ENCODE measurements at regions not wholly inside any gene's neighbourhood (a gene's known extent, or its start where the extent isn't known, plus 50 kb on each side); places are given as distances from the start of the nearest gene placed in this dataset.

DNA sequence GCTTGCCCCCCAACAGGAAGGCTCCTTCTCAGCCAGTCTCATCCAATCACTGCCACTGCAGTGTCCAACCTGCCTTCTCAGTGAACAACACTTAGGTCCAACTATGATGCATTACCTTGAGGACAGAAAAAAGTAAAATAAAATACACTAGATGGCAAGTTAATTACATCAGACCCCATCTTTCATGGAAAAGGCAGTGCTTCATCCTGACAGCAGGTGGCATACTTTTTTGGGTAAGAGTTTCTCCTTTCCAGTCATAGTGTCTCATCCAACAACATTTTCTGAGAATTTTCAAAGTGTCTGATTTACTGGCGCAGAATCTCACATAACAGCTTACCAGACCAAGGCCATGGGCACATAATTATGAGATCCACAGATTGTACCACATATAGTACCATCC lies 1742.8 kb downstream of the PCDH7 start:
- no peak for DNase-seq

DNA sequence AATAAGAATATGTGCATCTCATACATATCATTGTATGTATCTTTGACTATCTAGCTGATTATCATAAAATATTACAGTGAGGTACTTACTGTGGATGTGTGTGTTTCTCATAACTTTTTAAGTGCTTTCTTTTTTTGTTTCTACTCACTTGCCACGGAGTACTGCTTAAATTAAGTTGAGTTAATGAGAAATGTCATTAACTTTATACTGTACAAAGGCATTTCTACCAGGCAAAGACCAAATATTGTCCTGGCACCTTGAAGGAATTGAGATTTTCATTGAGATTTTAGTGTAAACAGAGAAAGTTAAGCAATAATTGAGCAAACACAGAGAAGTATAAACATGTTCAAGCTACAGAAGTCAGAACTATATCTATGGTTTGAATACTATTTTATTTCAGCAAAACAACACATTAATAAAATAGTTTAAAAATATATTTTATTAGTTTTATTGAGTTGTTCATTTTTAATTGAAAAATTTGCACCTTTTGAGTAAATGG lies 1750.0 kb downstream of the PCDH7 start:
- DNase-seq, result no peak

DNA sequence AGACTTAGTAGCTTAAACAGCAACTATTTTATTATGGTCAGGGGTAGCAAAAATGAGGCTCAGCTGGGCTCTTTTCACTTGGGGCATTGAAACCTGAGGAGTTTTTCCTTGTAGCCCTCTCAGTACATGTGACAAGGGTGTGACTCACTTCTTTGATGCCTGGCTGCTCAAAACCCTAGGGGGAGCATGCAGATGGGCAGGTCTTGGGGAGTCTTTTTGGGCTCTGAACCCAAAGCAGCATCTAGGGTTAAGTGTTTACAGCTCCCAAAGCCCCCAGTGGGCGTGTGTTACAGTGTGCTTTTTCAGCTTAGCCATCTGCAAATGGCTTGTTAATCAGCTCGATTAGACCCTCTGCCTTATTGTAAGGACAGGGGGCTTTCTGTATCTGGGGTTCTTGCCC lies 1752.7 kb downstream of the PCDH7 start:
- DNase-seq, result no peak

DNA sequence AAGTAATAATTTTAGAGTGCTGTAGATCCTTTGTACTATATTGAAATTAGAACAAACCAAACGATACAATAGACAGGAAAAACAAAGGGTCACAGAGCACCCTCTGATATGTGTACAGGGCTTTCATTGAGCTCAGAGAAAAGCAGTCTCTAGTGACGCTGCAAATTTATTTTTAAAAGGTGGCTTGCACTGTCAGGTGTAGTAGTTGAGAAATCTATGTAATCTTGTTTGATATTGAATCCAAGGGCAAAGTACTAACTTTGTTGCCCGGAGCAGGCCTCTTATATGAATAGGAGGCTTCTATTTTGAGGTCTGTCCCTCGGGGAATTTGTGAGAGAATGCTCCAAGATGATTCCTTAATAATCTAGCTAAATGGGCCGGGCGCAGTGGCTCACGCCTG lies 1755.5 kb downstream of the PCDH7 start:
- no peak for DNase-seq

DNA sequence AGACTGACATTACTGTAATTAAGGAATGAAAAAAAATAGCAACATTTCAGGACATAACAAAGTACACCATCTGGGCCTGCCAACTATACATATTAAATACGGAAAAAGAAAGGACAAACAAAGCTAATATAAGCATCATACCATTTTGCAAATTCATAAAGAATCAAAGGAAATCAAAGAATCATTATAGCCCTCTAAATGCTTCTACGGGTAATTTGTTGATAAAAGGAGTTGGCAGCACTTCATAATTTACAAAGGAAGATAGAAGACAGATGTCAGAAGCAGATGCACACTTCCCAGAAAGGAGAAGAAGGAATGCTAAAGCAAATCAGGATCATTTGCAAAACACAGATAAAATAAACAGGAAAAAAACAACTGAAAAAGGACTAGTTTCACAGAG lies 1757.3 kb downstream of the PCDH7 start:
- no peak for DNase-seq

DNA sequence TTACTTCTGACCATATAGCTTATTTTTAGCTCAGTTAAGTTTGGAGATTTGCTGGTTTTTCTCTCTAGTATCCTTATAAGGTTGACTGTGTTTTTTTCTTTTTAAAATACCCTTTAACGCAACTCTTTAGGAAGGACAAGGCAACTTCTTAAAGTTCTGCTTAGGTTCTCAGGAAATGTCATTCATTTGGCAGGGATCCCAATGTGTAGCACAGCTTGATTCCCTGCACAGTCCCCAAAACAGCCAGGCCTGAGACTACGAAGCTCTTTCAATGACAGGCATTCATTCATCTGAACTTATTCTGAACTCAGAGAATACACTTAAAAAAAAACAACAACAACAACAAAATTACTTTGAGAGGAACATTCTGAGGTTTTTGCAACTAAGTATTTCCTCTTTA lies 1765.8 kb downstream of the PCDH7 start:
- DNase-seq, result no peak

DNA sequence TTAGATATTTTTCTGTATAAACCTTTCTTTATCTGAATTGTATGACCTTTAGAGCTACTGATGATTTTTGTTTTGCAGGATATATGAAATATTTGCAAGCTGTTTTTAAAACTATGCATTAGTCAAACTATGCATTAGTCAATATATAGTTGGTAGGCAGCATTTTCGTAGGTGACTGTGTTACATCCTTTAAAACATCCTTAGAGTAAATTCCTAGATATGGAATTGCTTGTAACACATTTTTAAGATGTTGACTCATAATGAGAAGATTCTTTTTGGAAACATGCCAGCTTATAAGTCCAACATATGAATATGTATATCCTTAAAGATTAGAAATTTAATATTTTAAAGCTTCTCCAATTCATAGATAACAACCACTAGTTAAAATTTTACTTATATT lies 1768.5 kb downstream of the PCDH7 start:
- no peak for DNase-seq

DNA sequence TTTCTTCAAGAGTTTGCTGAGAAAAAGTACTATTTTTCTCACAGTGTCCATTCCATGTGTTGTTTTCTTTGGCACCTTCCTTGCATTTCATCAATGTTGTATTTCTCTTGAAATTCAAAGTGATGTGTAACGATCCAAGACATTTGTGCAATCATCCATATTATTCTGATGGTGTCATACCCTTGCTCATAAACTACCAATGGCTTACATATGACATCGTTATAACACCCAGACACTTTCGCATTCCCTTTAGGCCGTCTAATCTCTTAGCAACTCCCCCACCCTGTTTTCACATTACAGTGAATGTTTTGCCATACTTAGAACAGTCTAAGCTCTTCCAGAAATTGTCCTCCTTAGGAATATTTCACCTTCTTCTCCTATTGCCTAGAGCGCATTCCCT lies 1779.0 kb downstream of the PCDH7 start:
- DNase-seq, result peak; percentile 68

DNA sequence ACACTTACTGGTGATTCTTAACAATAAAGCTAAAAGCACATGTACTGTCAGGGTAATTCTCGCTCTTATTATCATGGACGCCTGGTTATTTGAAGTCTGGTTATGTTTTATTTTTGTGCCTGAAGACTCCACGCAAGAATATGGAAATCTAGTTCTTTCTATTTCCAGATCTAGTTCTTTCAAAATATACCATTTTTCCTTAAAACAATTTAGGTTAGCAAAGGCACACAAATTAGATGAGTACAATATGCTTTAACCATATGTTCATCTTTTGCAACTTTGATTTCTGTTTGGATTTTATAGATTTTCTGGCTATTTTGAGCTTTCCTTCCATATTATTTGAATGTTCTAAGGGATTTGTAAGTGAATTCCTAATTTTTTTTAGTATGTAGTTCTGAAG lies 1783.1 kb downstream of the PCDH7 start:
- no peak for DNase-seq

DNA sequence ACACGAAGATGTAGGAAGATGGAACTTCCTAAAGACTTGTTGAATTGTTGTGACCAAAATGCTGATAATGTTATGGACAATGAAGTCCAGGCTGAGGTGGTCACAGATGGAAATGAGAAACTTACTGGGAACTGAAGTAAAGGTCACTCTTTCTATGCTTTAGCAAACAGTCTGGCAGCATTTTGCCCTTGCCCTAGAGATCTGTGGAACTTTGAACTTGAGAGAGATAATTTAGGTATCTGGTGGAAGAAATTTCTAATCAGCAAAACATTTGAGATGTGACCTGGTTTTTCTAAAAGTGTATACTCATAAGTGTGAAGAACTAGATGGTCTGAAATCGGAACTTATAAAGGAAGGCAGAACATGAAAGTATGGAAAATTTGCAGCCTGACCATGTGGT lies 1785.9 kb downstream of the PCDH7 start:
- no peak for DNase-seq

DNA sequence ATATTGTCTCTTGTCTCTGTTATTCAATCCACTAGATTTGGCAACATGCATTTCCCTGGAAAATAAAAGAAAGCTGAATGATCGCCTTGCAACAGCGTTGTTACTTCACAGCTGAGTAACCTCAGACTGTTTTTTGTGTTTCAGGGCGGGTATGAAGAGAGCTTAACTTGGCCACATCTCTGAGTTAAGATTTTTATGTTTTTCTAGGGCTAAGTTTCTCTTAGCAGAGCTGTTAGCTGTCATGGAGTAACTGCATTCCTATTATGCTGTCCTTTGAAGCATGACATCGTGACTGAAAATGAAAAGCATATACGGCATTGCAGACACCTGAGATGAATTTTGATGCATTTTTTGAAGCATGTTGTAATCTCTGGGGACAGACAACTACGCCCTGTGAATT lies 1798.9 kb downstream of the PCDH7 start:
- DNase-seq, result peak; percentile 48

DNA sequence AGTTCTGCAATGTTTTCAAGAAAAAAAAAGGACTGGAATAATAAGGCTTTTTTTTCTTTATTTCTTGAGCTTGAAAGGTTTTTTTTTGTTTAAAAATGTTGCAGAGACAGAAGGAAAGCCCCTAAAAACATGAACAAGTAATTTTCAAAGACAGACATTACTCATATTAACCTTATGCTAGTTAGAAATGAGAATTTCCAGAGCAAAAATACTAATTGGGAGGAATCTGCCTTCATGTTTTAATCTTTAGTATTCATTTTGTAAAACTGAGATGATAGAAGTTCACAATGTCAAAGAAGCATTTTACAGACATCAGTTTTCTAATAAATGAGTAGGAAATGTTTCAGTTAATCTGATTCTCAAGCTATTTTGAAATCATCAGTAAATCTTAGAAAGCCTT lies 1805.3 kb downstream of the PCDH7 start:
- no peak for DNase-seq

DNA sequence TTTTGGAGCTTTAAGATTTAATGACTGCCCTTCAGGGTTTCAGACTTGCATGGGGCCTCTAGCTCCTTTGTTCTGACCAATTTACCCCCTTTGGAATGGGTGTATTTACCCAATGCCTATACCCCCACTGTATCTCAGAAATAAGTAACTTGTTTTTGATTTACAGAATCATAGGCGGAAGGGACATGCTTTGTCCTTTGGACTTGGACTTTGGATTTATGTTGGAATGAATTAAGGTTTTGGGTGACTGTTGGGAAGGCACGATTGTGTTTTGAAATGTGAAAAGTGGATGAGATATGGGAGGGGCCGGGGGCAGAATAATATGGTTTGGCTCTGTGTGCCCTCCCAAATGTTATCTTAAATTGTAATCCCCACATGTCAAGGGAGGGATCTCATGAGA lies 1824.7 kb downstream of the PCDH7 start:
- DNase-seq, result no peak

DNA sequence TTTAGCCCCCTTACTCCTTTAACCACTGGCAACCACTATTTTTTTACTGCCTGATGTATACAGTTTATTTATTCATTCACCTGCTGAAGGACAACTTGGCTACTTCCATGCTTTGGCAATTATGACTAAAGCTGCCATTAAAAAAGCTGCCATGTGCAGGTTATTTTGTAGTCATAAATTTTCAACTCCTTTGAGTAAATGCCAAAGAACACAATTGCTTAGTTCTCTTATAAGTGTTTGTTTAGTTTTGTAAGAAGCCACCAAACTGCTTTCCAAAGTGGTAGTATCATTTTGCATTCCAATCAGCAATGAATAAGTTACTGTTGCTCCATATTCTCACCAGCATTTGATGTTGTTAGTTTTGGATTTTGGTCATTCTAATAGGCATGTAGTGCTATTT lies 1831.8 kb downstream of the PCDH7 start:
- no peak for DNase-seq

DNA sequence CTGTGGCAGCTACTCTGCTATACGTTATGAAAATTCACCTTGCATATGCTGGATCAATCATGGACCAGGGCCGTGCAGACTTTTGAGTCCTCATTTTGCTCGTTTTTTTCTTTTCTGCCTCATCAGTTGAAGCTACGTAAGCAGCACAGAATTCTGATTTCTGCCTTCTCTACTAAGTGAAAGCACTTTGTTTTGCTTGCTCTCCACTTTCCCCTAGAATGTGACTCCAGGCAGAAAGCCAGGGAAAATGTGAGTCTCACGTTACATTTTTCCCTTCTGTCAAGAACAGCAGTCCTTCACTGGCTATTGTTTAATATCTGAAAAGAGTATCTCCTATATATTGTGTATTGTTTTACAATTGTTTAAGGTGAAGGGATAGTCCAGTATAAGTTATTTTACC lies 1840.1 kb downstream of the PCDH7 start:
- DNase-seq, result peak; percentile 65

DNA sequence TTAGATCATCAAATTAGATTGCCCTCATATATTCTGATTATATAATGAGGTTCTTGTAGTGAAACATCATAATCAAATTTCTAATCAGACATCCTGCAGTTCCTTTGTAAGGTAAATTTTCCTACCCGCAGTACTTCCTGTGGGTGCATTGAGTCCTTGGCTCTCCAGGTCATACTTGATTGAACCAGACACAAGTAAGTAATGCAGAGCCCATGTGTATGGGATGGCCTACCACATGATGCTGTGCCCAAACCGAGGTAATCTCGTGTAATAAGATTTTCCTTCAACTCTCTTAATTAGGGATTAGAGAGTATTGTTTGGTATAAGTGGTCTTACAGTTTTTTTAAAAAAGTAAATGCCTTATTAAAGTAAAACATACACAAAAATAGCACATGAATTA lies 1841.8 kb downstream of the PCDH7 start:
- no peak for DNase-seq

DNA sequence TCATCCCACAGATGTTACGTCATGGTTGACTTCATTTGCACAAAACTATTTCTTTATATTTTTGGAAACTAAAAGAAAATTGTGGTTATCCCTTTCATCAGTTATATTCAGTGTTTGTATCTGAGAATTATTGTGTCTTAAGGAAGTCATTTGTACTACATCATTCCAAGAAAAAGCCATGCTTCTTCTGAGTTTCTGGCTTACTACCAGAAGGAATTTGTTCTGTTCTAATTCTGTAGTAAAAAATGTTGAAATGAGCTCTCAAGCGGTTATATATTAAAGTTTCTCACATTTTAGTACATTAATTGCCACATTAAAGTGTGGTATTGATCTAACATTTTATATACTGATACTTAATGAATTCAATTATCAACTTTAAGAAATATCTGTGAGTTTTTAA lies 1844.5 kb downstream of the PCDH7 start:
- peak; percentile 1 for DNase-seq

DNA sequence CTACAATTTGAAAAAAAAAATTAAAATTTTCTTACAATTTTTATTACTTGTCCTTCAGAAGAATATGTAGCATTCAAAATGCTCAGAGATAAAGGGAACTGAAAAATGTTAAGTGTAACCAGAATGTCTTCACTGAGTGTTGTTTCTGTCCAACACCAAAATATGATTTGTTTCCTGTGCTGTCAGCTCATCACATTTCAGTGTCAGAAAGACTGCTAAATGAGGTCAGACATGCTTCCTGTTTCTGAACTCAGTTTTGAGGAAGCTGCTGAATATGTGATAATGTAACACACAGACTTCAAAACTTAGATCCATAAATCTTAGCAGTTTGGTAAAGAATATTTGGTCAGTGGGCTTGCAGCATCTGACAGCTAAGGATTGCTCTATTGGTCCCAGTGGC lies 1849.7 kb downstream of the PCDH7 start:
- DNase-seq, result peak; percentile 0

DNA sequence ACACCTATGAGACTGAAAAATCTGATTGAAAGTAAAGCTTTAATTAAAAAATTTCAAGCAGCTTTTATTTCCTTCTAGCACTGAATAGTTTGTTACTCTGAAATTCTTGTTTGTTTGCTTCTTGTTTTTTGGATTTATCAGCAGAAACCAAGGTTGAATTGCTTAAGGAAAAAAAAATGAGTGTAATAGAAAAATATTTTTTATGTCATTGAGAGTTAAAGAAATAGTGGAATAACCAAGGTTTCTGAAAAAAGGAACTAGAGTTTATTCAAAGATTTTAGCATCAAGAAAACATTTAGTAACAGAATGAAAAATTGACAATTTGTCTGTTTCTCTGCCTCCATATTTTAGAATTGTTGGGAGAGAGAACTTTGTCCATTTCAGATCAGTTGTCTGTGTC lies 1852.2 kb downstream of the PCDH7 start:
- DNase-seq, result no peak

DNA sequence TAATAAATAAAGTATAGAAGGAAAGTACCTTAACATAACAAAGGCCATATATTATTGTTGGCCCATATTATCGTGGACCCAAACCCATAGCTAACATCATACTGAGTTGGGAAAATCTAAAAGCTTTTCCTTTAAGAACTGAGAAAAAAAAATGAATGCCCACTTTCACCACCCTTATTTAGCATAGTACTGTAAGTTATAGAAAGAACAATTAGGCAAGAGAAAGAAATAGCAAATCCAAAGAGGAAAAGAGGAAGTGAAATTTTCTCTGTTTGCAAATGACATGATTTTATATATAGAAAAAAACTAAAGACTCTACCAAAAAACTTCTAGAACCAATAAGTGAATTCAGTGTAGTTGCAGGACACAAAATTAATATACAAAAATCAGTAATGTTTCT lies 1854.6 kb downstream of the PCDH7 start:
- DNase-seq, result no peak

DNA sequence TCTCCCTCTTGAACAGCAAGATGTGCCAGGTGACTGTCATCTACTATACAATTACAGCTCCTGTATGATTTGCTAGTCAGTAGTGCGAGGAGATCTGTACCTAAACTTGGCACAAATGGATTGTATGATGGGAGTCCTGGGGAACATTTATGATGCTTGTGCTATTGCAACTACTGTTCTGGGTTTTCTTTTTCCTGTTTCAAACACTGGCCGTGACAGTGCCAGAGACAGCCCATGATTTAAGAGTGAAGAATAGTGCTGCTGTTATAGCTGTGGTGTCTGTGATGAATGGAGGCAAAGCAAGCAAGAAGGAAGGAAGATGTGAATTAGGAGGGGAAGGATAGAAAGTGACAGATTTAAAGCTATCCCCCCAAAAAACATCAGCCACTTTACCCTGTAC lies 1868.9 kb downstream of the PCDH7 start:
- no peak for DNase-seq

DNA sequence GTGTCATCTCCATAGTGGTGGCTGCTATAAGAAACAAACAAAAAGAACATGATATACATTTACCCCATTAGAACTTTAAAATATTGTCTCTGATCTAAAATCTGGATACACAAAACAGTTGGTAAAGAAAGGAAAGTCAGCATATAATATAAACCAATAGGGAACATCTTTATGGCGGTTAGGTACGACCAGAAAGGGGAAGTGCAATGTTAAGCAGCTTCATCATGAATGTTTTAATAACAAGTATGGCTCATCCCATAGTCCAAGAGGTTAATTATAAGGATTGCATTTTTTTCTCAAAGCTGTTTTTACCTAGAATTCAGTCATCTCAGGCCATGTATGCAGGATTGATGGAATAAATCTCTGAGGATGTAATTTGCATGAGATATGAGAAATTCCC lies 1869.7 kb downstream of the PCDH7 start:
- DNase-seq, result no peak

DNA sequence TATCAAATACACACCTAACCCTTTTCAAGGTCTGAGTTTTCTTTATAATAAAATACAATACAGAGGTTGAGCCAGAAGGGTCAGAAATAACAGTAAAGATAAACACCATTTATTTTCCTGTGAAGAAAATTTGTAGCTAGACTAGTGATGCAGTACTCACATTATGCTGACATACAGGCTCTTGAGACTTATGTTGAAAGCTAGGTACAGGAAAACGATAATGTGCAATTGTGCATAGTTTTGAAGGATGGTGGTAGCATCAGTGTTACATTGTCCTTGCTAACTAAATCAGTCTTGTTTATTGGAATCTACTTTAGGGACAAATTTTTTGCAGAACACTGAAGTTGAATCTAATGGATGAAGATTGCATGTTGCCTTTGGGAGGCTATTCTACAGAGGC lies 1877.2 kb downstream of the PCDH7 start:
- DNase-seq, result no peak

DNA sequence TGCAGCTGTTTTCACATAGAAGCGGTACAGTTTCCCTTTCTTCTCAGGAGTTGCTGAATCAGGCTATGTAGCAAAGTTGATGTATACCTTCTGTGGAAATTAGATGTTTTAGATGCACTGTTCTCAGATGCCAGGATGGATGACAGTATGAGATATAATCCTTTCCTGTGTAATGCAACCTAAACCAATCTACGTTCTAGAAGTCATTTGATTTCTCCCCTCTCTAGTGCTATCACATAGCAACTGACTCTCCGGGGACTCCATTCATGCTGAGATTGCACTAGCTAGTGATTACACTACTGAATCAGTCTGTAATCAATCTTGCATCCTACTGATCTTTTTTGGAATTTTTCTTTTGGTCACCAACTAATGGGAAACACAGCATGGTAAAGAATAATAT lies 1881.7 kb downstream of the PCDH7 start:
- DNase-seq, result no peak

DNA sequence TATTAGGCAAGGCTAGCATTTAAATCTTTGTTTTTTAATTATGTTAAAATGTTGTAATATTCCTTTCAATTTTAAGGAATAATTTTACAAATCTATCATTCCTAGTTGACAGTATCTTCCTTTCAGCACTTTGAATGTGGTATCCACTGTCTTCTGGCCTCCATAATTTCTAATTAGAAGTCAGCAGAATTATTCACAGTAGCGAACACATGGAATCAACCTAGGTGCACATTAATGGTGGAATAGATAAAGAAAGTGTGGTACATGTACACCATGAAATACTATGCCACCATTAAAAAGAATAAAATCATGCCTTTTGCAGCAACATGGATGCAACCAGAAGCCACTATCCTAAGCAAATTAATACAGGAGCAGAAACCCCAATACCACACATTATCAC lies 1887.8 kb downstream of the PCDH7 start:
- DNase-seq, result no peak

Measured in skin of body (tissue), 1 donor.